Right kidney (tissue), 1 donor: ENCODE measurements at regions not wholly inside any gene's neighbourhood (a gene's known extent, or its start where the extent isn't known, plus 50 kb on each side); places are given as distances from the start of the nearest gene placed in this dataset.

Experiments
- DNase-seq: peaks from one replicate; pipeline ENCODE4 v3.0.0-alpha.2; 2016

- no peak for DNase-seq
Measured at GRCh38 chr5:30050056-30050815, 1143.2 kb upstream of the CDH6 start.

GRCh38 chr5:30042677-30043076, 1150.8 kb upstream of the CDH6 start:
- no peak for DNase-seq

- no peak for DNase-seq
Measured at GRCh38 chr5:30041831-30042385, 1151.6 kb upstream of the CDH6 start.

- DNase-seq: no peak
Measured at GRCh38 chr5:30041291-30041690, 1152.2 kb upstream of the CDH6 start.

GRCh38 chr5:30040488-30041118, 1152.9 kb upstream of the CDH6 start:
- DNase-seq: peak; percentile 13

GRCh38 chr5:30039379-30039778, 1154.1 kb upstream of the CDH6 start:
- DNase-seq: no peak

- no peak for DNase-seq
Measured at GRCh38 chr5:30034870-30035269, 1158.6 kb upstream of the CDH6 start.

- DNase-seq: no peak
Measured at GRCh38 chr5:30030101-30030500, 1163.4 kb upstream of the CDH6 start.

GRCh38 chr5:30001826-30002225, 1191.7 kb upstream of the CDH6 start:
- DNase-seq: no peak

GRCh38 chr5:30000231-30000630, 1193.3 kb upstream of the CDH6 start:
- no peak for DNase-seq

GRCh38 chr5:29995154-29995553, 1198.3 kb upstream of the CDH6 start:
- no peak for DNase-seq

GRCh38 chr5:29994519-29994918, 1199.0 kb upstream of the CDH6 start:
- no peak for DNase-seq

- no peak for DNase-seq
Measured at GRCh38 chr5:29993286-29993685, 1200.2 kb upstream of the CDH6 start.

- no peak for DNase-seq
Measured at GRCh38 chr5:29992248-29992647, 1201.2 kb upstream of the CDH6 start.

GRCh38 chr5:29990681-29991080, 1202.8 kb upstream of the CDH6 start:
- DNase-seq: no peak

- DNase-seq: no peak
Measured at GRCh38 chr5:29984156-29984540, 1209.3 kb upstream of the CDH6 start.

- no peak for DNase-seq
Measured at GRCh38 chr5:29983528-29984155, 1209.8 kb upstream of the CDH6 start.

GRCh38 chr5:29982457-29982856, 1211.0 kb upstream of the CDH6 start:
- DNase-seq: no peak

GRCh38 chr5:29972597-29972996, 1220.9 kb upstream of the CDH6 start:
- no peak for DNase-seq

- DNase-seq: no peak
Measured at GRCh38 chr5:29963956-29964355, 1229.5 kb upstream of the CDH6 start.

- DNase-seq: no peak
Measured at GRCh38 chr5:29960323-29960722, 1233.2 kb upstream of the CDH6 start.

GRCh38 chr5:29950416-29951145, 1242.9 kb upstream of the CDH6 start:
- no peak for DNase-seq
